H7 (cell line): ENCODE measurements at regions not wholly inside any gene's neighbourhood (a gene's known extent, or its start where the extent isn't known, plus 50 kb on each side); places are given as distances from the start of the nearest gene placed in this dataset.

Source experiments
- DNase-seq: peaks from one replicate; pipeline ENCODE4 v3.0.0; 2012
- H3K27me3 ChIP-seq: 2 replicates; pipeline ENCODE4 v1.6.0; 2011; ENCODE audit warnings: mild to moderate bottlenecking, low read length; ENCODE audit not compliant: control insufficient read depth, insufficient read depth
- H3K36me3 ChIP-seq: replicated peaks from 2 replicates; pipeline ENCODE4 v1.5.1; 2011; ENCODE audit warnings: low read length; ENCODE audit not compliant: control insufficient read depth, insufficient read depth
- H3K4me3 ChIP-seq: 2 replicates; pipeline ENCODE4 v1.5.1; 2011; ENCODE audit warnings: low read depth, mild to moderate bottlenecking, control low read depth, low read length, moderate library complexity; ENCODE audit not compliant: insufficient read depth

DNA sequence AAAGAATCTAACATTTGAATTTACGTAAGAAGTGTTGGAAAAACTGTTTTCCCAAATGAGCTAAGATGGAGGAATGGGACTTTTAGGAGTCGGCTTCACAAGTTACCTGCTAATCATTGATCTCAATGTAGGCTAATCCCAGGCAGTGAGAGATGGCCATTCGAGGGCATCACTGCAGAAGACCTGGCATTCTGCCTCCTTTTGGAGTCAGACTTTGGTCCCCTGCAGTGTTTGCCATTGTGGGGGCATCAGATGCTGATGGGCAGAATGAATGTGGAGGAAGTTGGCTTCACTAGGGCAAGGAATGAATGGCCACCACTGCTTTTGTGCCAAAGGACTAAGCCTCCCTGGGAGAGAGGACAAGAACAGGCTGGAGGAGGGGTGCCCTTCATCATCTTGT is 55.7 kb upstream of the NKX2-2 start:
- Histone ChIP-seq H3K36me3 (no peaks in the 10 kb centered on the region), H3K4me3 (no peak overlapping the region), H3K27me3 (no peaks in the 10 kb centered on the region)
- no peak for DNase-seq

DNA sequence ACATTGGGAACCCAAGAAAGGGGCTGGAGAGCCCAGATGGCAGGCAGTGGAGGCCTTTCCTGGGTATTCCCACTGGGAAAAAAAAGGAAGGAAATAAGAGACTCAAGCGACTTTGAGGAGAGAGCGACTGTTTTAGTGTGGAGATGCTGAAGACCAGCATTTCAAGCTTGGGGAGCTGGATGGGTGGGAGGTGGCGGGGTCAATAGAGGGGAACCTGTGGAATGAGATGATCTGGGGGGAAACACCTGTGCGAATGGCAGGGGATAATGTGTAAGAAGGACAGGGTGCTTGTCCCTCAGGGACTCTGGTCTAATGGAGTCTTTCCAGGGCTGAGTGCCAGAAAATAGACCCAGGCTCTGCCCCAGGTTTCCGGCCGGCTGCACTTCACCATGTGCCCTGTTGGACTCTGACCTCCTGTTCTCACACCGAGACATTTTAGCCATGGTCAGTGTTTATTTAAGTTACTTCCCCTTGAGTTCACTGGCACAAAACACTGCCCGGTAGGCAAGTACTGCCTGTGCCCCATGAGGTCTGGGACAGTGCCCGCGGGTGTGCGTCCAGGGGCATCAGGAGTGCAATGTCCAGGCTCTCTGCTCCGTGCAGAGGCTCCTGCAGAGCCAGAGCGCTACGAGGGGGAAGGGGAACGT is 50.4 kb upstream of the NKX2-2 start:
- Histone ChIP-seq H3K4me3 (no peak overlapping the region), H3K27me3 (no peaks in the 10 kb centered on the region), H3K36me3 (no peaks in the 10 kb centered on the region)
- DNase-seq: no peak
